Loucy (cell line): ENCODE measurements at regions not wholly inside any gene's neighbourhood (a gene's known extent, or its start where the extent isn't known, plus 50 kb on each side); places are given as distances from the start of the nearest gene placed in this dataset.

ENCODE experiments used
- H2AFZ ChIP-seq: fragments of 200-600 bp; sonication (generic); 2 replicates; pipeline ENCODE4 v1.6.0; 2016; ENCODE audit warnings: antibody characterized with exemption, mild to moderate bottlenecking, low read length, moderate library complexity
- H3F3A ChIP-seq: fragments of 200-600 bp; 2 replicates; pipeline ENCODE4 v1.6.0; 2016; ENCODE audit warnings: antibody characterized with exemption, low read depth, mild to moderate bottlenecking
- H3K27me3 ChIP-seq: fragments of 200-600 bp; sonication (generic); 2 replicates; pipeline ENCODE4 v1.6.1; 2014; ENCODE audit warnings: low read length, mild to moderate bottlenecking; ENCODE audit not compliant: insufficient read depth, poor library complexity, severe bottlenecking
- H3K36me3 ChIP-seq: fragments of 200-600 bp; sonication (generic); 2 replicates; pipeline ENCODE4 v1.6.1; 2016; ENCODE audit warnings: low read length; ENCODE audit not compliant: insufficient read depth
- H3K4me1 ChIP-seq: fragments of 200-600 bp; sonication (generic); 2 replicates; pipeline ENCODE4 v1.5.1; 2014; ENCODE audit warnings: low read length, mild to moderate bottlenecking; ENCODE audit not compliant: insufficient read depth, poor library complexity, severe bottlenecking
- H3K4me2 ChIP-seq: fragments of 200-600 bp; sonication (generic); 2 replicates; pipeline ENCODE4 v1.6.0; 2014; ENCODE audit warnings: antibody characterized with exemption, low read length, low read depth, mild to moderate bottlenecking; ENCODE audit not compliant: poor library complexity, severe bottlenecking
- H3K4me3 ChIP-seq: fragments of 200-600 bp; sonication (generic); 2 replicates; pipeline ENCODE4 v1.5.1; 2014; ENCODE audit warnings: low read length, mild to moderate bottlenecking, mixed read lengths; ENCODE audit not compliant: poor library complexity, severe bottlenecking
- H3K79me2 ChIP-seq: fragments of 200-600 bp; sonication (generic); 2 replicates; pipeline ENCODE4 v1.6.1; 2014; ENCODE audit warnings: low read length; ENCODE audit not compliant: insufficient read depth
- H3K9ac ChIP-seq: fragments of 200-600 bp; sonication (generic); 2 replicates; pipeline ENCODE4 v1.6.0; 2014; ENCODE audit warnings: mild to moderate bottlenecking, low read depth, low read length, moderate library complexity; ENCODE audit not compliant: poor library complexity, severe bottlenecking
- H3K9me2 ChIP-seq: fragments of 200-600 bp; sonication (generic); replicated peaks from 2 replicates; pipeline ENCODE4 v1.6.1; 2016; ENCODE audit warnings: low read depth, low read length, mixed read lengths
- H3K9me3 ChIP-seq: fragments of 200-600 bp; sonication (generic); 2 replicates; pipeline ENCODE4 v1.6.1; 2014; ENCODE audit warnings: mild to moderate bottlenecking, antibody characterized with exemption, low read length, low read depth; ENCODE audit not compliant: insufficient read depth
- H4K20me1 ChIP-seq: fragments of 200-600 bp; sonication (generic); 2 replicates; pipeline ENCODE4 v1.6.0; 2014; ENCODE audit warnings: antibody characterized with exemption, low read length, mild to moderate bottlenecking; ENCODE audit not compliant: insufficient read depth, poor library complexity, severe bottlenecking
- EZH2phosphoT487 ChIP-seq: fragments of 200-600 bp; IDR thresholded peaks from 2 replicates; pipeline ENCODE4 v1.6.1; 2018; ENCODE audit warnings: antibody characterized with exemption, mild to moderate bottlenecking, moderate library complexity, borderline replicate concordance
- TF ChIP-seq, protein P1 (sequence below): fragments of 200-600 bp; sonication (generic); conservative IDR thresholded peaks from 2 replicates; pipeline ENCODE4 v1.5.1; 2014; ENCODE audit warnings: mild to moderate bottlenecking, antibody characterized with exemption, low read length

- no peaks in the 10 kb centered on the region for H3K79me2 ChIP-seq
- no peaks in the 10 kb centered on the region for H3K9me3 ChIP-seq
- H3K9ac ChIP-seq = no peak overlapping the region
- H4K20me1 ChIP-seq = no peaks in the 10 kb centered on the region
- H3K36me3 ChIP-seq = no peaks in the 10 kb centered on the region
- H3K4me1 ChIP-seq = no peaks in the 10 kb centered on the region
- H3K4me2 ChIP-seq = no peak overlapping the region
- no peaks in the 10 kb centered on the region for H3K9me2 ChIP-seq
- no peaks in the 10 kb centered on the region for H3K27me3 ChIP-seq
- no peak for TF ChIP-seq EZH2phosphoT487
- TF ChIP-seq, protein P1, sequence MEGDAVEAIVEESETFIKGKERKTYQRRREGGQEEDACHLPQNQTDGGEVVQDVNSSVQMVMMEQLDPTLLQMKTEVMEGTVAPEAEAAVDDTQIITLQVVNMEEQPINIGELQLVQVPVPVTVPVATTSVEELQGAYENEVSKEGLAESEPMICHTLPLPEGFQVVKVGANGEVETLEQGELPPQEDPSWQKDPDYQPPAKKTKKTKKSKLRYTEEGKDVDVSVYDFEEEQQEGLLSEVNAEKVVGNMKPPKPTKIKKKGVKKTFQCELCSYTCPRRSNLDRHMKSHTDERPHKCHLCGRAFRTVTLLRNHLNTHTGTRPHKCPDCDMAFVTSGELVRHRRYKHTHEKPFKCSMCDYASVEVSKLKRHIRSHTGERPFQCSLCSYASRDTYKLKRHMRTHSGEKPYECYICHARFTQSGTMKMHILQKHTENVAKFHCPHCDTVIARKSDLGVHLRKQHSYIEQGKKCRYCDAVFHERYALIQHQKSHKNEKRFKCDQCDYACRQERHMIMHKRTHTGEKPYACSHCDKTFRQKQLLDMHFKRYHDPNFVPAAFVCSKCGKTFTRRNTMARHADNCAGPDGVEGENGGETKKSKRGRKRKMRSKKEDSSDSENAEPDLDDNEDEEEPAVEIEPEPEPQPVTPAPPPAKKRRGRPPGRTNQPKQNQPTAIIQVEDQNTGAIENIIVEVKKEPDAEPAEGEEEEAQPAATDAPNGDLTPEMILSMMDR = no peak
- no peaks in the 10 kb centered on the region for H3F3A ChIP-seq
- no peak overlapping the region for H3K4me3 ChIP-seq
- no peak overlapping the region for H2AFZ ChIP-seq
Observed at GRCh38 chr1:232259333-232259732, 370.6 kb downstream of the SIPA1L2 start.

DNA sequence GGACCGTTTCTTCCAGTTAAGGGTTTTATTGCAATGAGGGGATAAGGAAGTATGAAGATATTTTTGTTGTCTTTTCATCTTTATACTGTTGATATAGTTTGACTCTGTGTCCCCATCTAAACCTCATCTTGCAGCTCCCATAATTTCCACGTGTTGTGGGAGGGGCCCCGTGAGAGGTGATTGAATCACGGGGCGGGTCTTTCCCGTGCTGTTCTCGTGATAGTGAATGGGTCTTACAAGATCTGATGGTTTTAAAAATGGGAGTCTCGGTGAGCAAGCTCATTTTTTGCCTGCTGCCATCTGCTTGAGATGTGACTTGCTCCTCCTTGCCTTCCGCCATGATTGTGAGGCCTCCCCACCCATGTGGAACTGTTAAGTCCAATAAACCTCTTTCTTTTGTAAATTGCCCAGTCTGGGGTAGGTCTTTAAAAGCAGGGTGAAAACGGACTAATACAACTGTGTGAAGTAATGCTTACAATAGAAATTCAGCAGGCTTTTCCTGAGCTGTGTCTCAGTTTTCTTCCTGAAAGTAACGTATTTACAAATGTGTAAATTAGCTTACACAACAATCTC lies 377.3 kb downstream of the SIPA1L2 start:
- Histone ChIP-seq H3K4me2 (no peak overlapping the region), H3K9ac (no peak overlapping the region), H3K36me3 (no peaks in the 10 kb centered on the region), H4K20me1 (no peaks in the 10 kb centered on the region), H3K79me2 (no peaks in the 10 kb centered on the region), H3F3A (no peaks in the 10 kb centered on the region), H3K27me3 (no peaks in the 10 kb centered on the region), H3K9me2 (no peaks in the 10 kb centered on the region), H3K9me3 (no peaks in the 10 kb centered on the region), H2AFZ (no peak overlapping the region), H3K4me3 (no peak overlapping the region), H3K4me1 (no peaks in the 10 kb centered on the region)
- TF ChIP-seq, protein P1 = no peak
- TF ChIP-seq EZH2phosphoT487 = no peak

- Histone ChIP-seq H2AFZ (no peak overlapping the region), H4K20me1 (no peaks in the 10 kb centered on the region), H3K4me1 (no peaks in the 10 kb centered on the region), H3K4me3 (no peak overlapping the region), H3K9ac (no peak overlapping the region), H3K27me3 (peaks cover 10% of the 10 kb centered on the region), H3K4me2 (no peak overlapping the region), H3K9me3 (no peaks in the 10 kb centered on the region), H3K36me3 (no peaks in the 10 kb centered on the region), H3K79me2 (no peaks in the 10 kb centered on the region), H3K9me2 (no peaks in the 10 kb centered on the region), H3F3A (no peaks in the 10 kb centered on the region)
- TF ChIP-seq, protein P1 = no peak
- TF ChIP-seq EZH2phosphoT487 = no peak
Observed at GRCh38 chr1:232250838-232251237, 379.1 kb downstream of the SIPA1L2 start.
